ENCODE measurements at regions not wholly inside any gene's neighbourhood (a gene's known extent, or its start where the extent isn't known, plus 50 kb on each side); places are given as distances from the start of the nearest gene placed in this dataset.
"Not testable (repeated sequence)": the region's sequence is repeated elsewhere in the genome, so short reads cannot be mapped to it uniquely, and the experiment has no call there.

GRCh38 chr20:29409160-29409689 is 1848.2 kb upstream of the DEFB115 start:
- ATAC-seq; DNase-seq; intact Hi-C loops (cut with DNase I, micrococcal nuclease): not testable (repeated sequence)

GRCh38 chr20:29409833-29410805 is 1847.3 kb upstream of the DEFB115 start:
- no peak for ATAC-seq
- intact Hi-C loops (cut with DNase I, micrococcal nuclease), result no loop called here
- no peak for DNase-seq

GRCh38 chr20:29410806-29411457 is 1846.5 kb upstream of the DEFB115 start:
- ATAC-seq, result no peak
- DNase-seq, result no peak
- intact Hi-C loops (cut with DNase I, micrococcal nuclease), result no loop called here

- DNase-seq; intact Hi-C loops (cut with DNase I, micrococcal nuclease); ATAC-seq: not testable (repeated sequence)
Observed at GRCh38 chr20:29411458-29411820, 1846.0 kb upstream of the DEFB115 start.

- DNase-seq (no peak), ATAC-seq (no peak)
- intact Hi-C loops (cut with DNase I, micrococcal nuclease), result no loop called here
Observed at GRCh38 chr20:29419378-29419777, 1838.1 kb upstream of the DEFB115 start.

- intact Hi-C loops (cut with DNase I, micrococcal nuclease), result no loop called here
- ATAC-seq, result no peak
- DNase-seq, result peak in 1 of 2 donors; percentile 25
Observed at GRCh38 chr20:29427201-29428060, 1830.0 kb upstream of the DEFB115 start.

GRCh38 chr20:29430531-29430930 is 1826.9 kb upstream of the DEFB115 start:
- intact Hi-C loops (cut with DNase I, micrococcal nuclease), result no loop called here
- DNase-seq (no peak), ATAC-seq (no peak)

- ATAC-seq; DNase-seq; intact Hi-C loops (cut with DNase I, micrococcal nuclease): not testable (repeated sequence)
Observed at GRCh38 chr20:29440721-29441120, 1816.7 kb upstream of the DEFB115 start.

GRCh38 chr20:29443206-29443781 is 1814.2 kb upstream of the DEFB115 start:
- DNase-seq; ATAC-seq; intact Hi-C loops (cut with DNase I, micrococcal nuclease): not testable (repeated sequence)

- intact Hi-C loops (cut with DNase I, micrococcal nuclease), result no loop called here
- DNase-seq (no peak), ATAC-seq (no peak)
Observed at GRCh38 chr20:29443819-29444218, 1813.6 kb upstream of the DEFB115 start.

GRCh38 chr20:29445050-29445907 is 1812.2 kb upstream of the DEFB115 start:
- ATAC-seq (peak; percentile 100), DNase-seq (peak; percentile 57 to 80)
- intact Hi-C loops (cut with DNase I, micrococcal nuclease), result not testable (repeated sequence)

- intact Hi-C loops (cut with DNase I, micrococcal nuclease); DNase-seq; ATAC-seq: not testable (repeated sequence)
Observed at GRCh38 chr20:29447517-29448484, 1809.7 kb upstream of the DEFB115 start.

- no peak for ATAC-seq
- intact Hi-C loops (cut with DNase I, micrococcal nuclease), result no loop called here
Observed at GRCh38 chr20:29448806-29449470, 1808.5 kb upstream of the DEFB115 start.

GRCh38 chr20:29452186-29452585 is 1805.3 kb upstream of the DEFB115 start:
- ATAC-seq (no peak), DNase-seq (no peak)
- intact Hi-C loops (cut with DNase I, micrococcal nuclease), result no loop called here

More at GRCh38 chr20:29448806-29449470, 1808.5 kb upstream of the DEFB115 start:
- no peak for DNase-seq

- ATAC-seq; DNase-seq; intact Hi-C loops (cut with DNase I, micrococcal nuclease): not testable (repeated sequence)
Observed at GRCh38 chr20:29456987-29457693, 1800.3 kb upstream of the DEFB115 start.

All from left colon (tissue), 2 donors.